ENCODE measurements at regions not wholly inside any gene's neighbourhood (a gene's known extent, or its start where the extent isn't known, plus 50 kb on each side); places are given as distances from the start of the nearest gene placed in this dataset.

GRCh38 chr5:106976363-106976762 lies 694.4 kb downstream of the EFNA5 start:
- no peak overlapping the region for H3K4me3 ChIP-seq (ENCODE audit: low read length)
- WGBS, 2 experiments (ENCODE audit: insufficient coverage in 1 of 2, insufficient read length in 1 of 2) = 85% methylated on average over 3 of the region's 3 CpGs; no CpG with 5 or more reads in 1 of the 2 experiments

GRCh38 chr5:106974272-106974671 lies 696.5 kb downstream of the EFNA5 start:
- 44 to 60% methylated on average over 1 to 2 of the region's 2 CpGs for WGBS, 2 experiments (ENCODE audit: insufficient coverage in 1 of 2, insufficient read length in 1 of 2)

More at GRCh38 chr5:106976363-106976762, 694.4 kb downstream of the EFNA5 start:
- peaks cover 5% of the 10 kb centered on the region for H3K4me1 ChIP-seq (ENCODE audit: control insufficient read depth, insufficient read depth, low read length)
- H3K9ac ChIP-seq (ENCODE audit: extremely low read depth, low read length, poor library complexity, severe bottlenecking) = no peak overlapping the region
- H3K9me3 ChIP-seq (ENCODE audit: control insufficient read depth, low read length) = no peaks in the 10 kb centered on the region
- no peaks in the 10 kb centered on the region for H3K9me3 Mint-ChIP-seq
- H3K27ac ChIP-seq (ENCODE audit: low read depth, low read length) = no peak overlapping the region
- peaks cover 43% of the 10 kb centered on the region for H3K4me1 Mint-ChIP-seq
- no peak overlapping the region for H3K4me3 Mint-ChIP-seq
- H3K36me3 ChIP-seq (ENCODE audit: control insufficient read depth, insufficient read depth, low read length) = no peaks in the 10 kb centered on the region
- no peak for TF ChIP-seq CTCF (conservative IDR thresholded peaks at IDR 0.05)
- H3K27me3 Mint-ChIP-seq (ENCODE audit: insufficient read depth) = peaks cover 11% of the 10 kb centered on the region
- no peak for DNase-seq
- no peaks in the 10 kb centered on the region for H3K36me3 Mint-ChIP-seq (ENCODE audit: low read depth)
- no peaks in the 10 kb centered on the region for H3K27me3 ChIP-seq (ENCODE audit: control insufficient read depth, insufficient read depth, low read length, poor library complexity, severe bottlenecking)
- no peak overlapping the region for H3K27ac Mint-ChIP-seq

GRCh38 chr5:106966686-106967315 lies 703.9 kb downstream of the EFNA5 start:
- peaks cover 8% of the 10 kb centered on the region for H3K4me1 Mint-ChIP-seq
- H3K36me3 ChIP-seq (ENCODE audit: control insufficient read depth, insufficient read depth, low read length) = no peaks in the 10 kb centered on the region
- no peaks in the 10 kb centered on the region for H3K4me1 ChIP-seq (ENCODE audit: control insufficient read depth, insufficient read depth, low read length)
- H3K27ac Mint-ChIP-seq = no peak overlapping the region
- H3K27ac ChIP-seq (ENCODE audit: low read depth, low read length) = no peak overlapping the region
- 96 to 100% methylated on average over 4 of the region's 4 CpGs for WGBS, 2 experiments (ENCODE audit: insufficient coverage in 1 of 2, insufficient read length in 1 of 2)
- H3K27me3 ChIP-seq (ENCODE audit: control insufficient read depth, insufficient read depth, low read length, poor library complexity, severe bottlenecking) = no peaks in the 10 kb centered on the region
- no peak for TF ChIP-seq CTCF (conservative IDR thresholded peaks at IDR 0.05)
- H3K9me3 ChIP-seq (ENCODE audit: control insufficient read depth, low read length) = no peaks in the 10 kb centered on the region
- no peaks in the 10 kb centered on the region for H3K9me3 Mint-ChIP-seq
- H3K4me3 ChIP-seq (ENCODE audit: low read length) = no peak overlapping the region
- H3K36me3 Mint-ChIP-seq (ENCODE audit: low read depth) = no peaks in the 10 kb centered on the region
- no peaks in the 10 kb centered on the region for H3K27me3 Mint-ChIP-seq (ENCODE audit: insufficient read depth)
- no peak overlapping the region for H3K4me3 Mint-ChIP-seq
- DNase-seq = no peak
- no peak overlapping the region for H3K9ac ChIP-seq (ENCODE audit: extremely low read depth, low read length, poor library complexity, severe bottlenecking)

More at GRCh38 chr5:106974272-106974671, 696.5 kb downstream of the EFNA5 start:
- DNase-seq = no peak
- Mint-ChIP-seq H3K9me3 (no peaks in the 10 kb centered on the region), H3K4me1 (peaks cover 23% of the 10 kb centered on the region), H3K27ac (no peak overlapping the region), H3K27me3 (ENCODE audit: insufficient read depth) (peaks cover 4% of the 10 kb centered on the region), H3K36me3 (ENCODE audit: low read depth) (no peaks in the 10 kb centered on the region), H3K4me3 (no peak overlapping the region)
- no peak for TF ChIP-seq CTCF (conservative IDR thresholded peaks at IDR 0.05)
- Histone ChIP-seq H3K4me3 (ENCODE audit: low read length) (no peak overlapping the region), H3K27ac (ENCODE audit: low read depth, low read length) (no peak overlapping the region), H3K4me1 (ENCODE audit: control insufficient read depth, insufficient read depth, low read length) (peaks cover 5% of the 10 kb centered on the region), H3K9me3 (ENCODE audit: control insufficient read depth, low read length) (no peaks in the 10 kb centered on the region), H3K27me3 (ENCODE audit: control insufficient read depth, insufficient read depth, low read length, poor library complexity, severe bottlenecking) (no peaks in the 10 kb centered on the region), H3K36me3 (ENCODE audit: control insufficient read depth, insufficient read depth, low read length) (no peaks in the 10 kb centered on the region), H3K9ac (ENCODE audit: extremely low read depth, low read length, poor library complexity, severe bottlenecking) (no peak overlapping the region)

Measured in endodermal cell (in vitro differentiated cells).